MM.1S (cell line): ENCODE measurements at regions not wholly inside any gene's neighbourhood (a gene's known extent, or its start where the extent isn't known, plus 50 kb on each side); places are given as distances from the start of the nearest gene placed in this dataset.

Source experiments
- CTCF ChIP-seq: fragments of 300-600 bp; sonication (generic); IDR thresholded peaks from 2 replicates; pipeline ENCODE4 v1.5.1; 2016; ENCODE audit warnings: antibody characterized with exemption, low read length, mixed read lengths
- EZH2 ChIP-seq: fragments of 300-600 bp; sonication (generic); optimal IDR thresholded peaks from 2 replicates; pipeline ENCODE3; 2017; ENCODE audit warnings: low read depth, mild to moderate bottlenecking, antibody characterized with exemption, low read length, mixed read lengths

- TF ChIP-seq CTCF, result no peak
- TF ChIP-seq EZH2, result no peak
Observed at GRCh38 chr1:57947471-57947870, 523.6 kb upstream of the DAB1 start.
